ENCODE measurements at regions not wholly inside any gene's neighbourhood (a gene's known extent, or its start where the extent isn't known, plus 50 kb on each side); places are given as distances from the start of the nearest gene placed in this dataset.

DNA sequence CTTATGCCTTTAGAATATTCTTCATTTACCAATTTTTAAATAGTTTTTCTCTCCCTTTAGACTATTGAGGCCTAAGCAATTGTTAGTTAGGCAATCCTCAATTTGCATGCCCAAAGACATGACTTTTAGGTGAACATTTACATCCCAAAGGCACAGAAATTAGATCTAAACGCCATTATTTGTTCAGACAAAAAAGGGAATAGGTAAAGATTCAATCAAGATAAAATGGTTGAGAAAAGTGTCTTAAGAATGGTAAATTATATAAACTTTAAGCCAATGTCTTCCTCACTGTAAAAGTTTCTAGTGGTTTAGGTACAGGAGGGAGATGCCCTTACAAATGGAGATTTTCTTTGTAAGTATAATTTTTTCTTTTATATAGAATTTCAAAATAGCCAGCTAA is 50.2 kb upstream of the MME start:
- in situ Hi-C loops (cut with HindIII; ENCODE audit: low pct_unique_long_range_greater_than_20kb, low sequenced_read_pairs): no loop called here
- DNase-seq (ENCODE audit: low read depth): no peak

GRCh38 chr3:155026999-155027591 is 53.0 kb upstream of the MME start:
- in situ Hi-C loops (cut with HindIII; ENCODE audit: low pct_unique_long_range_greater_than_20kb, low sequenced_read_pairs): no loop called here
- no peak for DNase-seq (ENCODE audit: low read depth)

GRCh38 chr3:155024006-155024638 is 56.0 kb upstream of the MME start:
- in situ Hi-C loops (cut with HindIII; ENCODE audit: low pct_unique_long_range_greater_than_20kb, low sequenced_read_pairs): no loop called here
- no peak for DNase-seq (ENCODE audit: low read depth)

GRCh38 chr3:155022896-155023295 is 57.2 kb upstream of the MME start:
- in situ Hi-C loops (cut with HindIII; ENCODE audit: low pct_unique_long_range_greater_than_20kb, low sequenced_read_pairs): no loop called here
- DNase-seq (ENCODE audit: low read depth): no peak

DNA sequence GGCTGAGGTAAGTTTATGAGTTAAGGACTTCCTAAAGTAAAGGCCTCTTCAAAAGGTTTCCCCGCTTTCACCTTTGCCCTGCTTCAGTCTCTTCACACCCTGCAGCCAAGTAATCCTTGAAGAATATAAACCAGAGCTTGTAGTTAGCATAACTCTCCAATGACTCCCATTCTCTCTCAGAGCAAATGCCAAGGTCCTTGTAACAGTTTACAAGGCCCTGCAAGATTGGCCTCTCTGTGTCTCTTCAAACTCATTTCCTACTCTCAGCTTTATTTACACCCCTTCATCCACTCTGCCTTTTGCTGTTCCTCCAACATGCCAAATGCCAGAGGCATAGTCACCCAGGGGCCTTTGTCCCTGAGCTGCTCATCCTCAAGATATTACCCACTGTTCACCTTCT is 60.5 kb upstream of the MME start:
- no peak for DNase-seq (ENCODE audit: low read depth)
- in situ Hi-C loops (cut with HindIII; ENCODE audit: low pct_unique_long_range_greater_than_20kb, low sequenced_read_pairs): no loop called here

- no peak for DNase-seq (ENCODE audit: low read depth)
- in situ Hi-C loops (cut with HindIII; ENCODE audit: low pct_unique_long_range_greater_than_20kb, low sequenced_read_pairs): no loop called here
Observed at GRCh38 chr3:155018621-155019330, 61.3 kb upstream of the MME start.

DNA sequence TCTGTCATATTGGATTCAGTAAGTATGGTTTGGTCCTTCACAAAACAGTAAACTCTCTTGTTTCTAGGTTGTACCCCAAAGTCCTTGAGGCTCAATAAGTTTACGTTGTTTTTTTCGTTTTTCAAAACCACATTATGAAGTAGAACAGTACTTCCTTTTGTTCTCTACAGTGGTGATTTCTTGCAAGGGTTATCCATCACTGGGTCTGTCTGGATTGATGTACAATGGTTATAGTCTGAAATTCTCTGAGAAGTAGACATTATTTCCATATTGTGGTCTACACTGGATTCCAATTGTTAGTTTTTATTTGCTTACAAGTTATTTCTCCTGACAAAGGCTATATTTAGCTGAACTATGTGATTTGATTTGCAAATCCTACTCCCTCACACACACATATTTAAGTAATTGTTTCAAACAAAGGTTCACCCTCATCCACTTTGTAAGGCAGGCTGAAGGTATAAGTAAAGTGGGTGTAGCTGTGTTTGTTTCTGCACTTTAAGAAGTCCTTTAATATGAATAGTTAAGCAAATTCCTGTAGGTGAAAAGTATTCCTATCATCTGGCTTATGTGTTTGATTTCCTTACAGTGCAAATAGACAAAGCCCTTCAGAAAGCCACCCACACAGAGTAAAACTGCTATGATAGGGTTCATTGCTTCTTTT is 64.2 kb upstream of the MME start:
- no peak for DNase-seq (ENCODE audit: low read depth)
- in situ Hi-C loops (cut with HindIII; ENCODE audit: low pct_unique_long_range_greater_than_20kb, low sequenced_read_pairs): no loop called here

DNA sequence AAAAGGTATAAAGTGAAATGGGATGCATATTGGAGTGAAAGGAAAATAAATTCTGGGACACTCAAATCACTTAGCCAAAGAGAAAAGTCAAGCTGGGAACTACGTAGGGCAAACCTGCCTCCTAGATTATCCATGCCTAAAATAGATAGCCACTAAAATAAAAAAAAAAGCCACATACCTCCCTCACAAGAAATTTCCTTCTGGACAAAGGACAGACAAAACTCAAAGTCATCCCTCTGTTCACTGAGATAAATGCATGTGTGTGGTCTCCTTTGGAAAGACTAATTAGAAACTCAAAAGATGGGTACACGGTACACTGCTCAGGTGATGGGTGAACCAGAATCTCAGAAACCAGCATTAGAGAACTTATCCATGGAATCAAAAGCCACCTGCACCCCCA is 65.2 kb upstream of the MME start:
- in situ Hi-C loops (cut with HindIII; ENCODE audit: low pct_unique_long_range_greater_than_20kb, low sequenced_read_pairs): no loop called here
- DNase-seq (ENCODE audit: low read depth): no peak

DNA sequence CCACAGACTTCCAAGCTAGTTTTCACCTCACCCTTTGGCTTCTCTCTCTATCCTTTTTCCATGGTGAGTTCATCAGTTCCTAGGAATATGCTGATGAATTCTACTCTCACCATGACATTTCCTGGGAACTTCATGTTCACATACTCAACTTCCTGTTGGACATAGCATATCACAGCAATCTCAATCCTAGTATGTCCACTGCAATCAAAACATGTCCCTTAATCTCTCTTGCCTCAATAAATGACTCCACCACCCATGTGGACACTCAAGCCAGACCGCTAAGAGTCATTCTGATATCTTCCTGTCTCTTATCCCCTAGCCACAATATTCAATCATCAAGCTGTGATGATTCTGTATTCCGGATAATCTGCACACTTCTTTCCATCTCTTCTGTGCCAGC is 66.7 kb upstream of the MME start:
- in situ Hi-C loops (cut with HindIII; ENCODE audit: low pct_unique_long_range_greater_than_20kb, low sequenced_read_pairs): no loop called here

DNA sequence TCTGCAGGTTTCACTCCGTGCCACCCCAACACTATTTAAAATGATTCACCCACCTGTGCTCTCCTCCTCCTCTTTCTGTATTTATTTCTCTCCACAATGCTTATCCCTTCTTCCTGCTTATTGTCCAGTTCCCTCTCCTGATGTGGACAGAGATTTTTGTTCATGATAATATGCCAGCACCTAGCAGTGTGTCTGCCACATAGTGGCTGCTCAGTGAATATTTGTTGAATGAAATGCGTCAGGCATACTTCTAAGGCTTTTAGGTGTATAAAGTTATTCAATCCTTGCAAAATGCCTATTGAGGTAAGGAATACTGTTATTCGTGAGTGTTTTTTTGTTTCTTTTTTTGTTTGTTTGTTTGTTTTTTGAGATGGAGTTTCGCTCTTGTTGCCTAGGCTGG is 67.5 kb upstream of the MME start:
- in situ Hi-C loops (cut with HindIII; ENCODE audit: low pct_unique_long_range_greater_than_20kb, low sequenced_read_pairs): no loop called here
- DNase-seq (ENCODE audit: low read depth): no peak

More for the DNA sequence above, 66.7 kb upstream of the MME start:
- no peak for DNase-seq (ENCODE audit: low read depth)

- DNase-seq (ENCODE audit: low read depth): no peak
- in situ Hi-C loops (cut with HindIII; ENCODE audit: low pct_unique_long_range_greater_than_20kb, low sequenced_read_pairs): no loop called here
Observed at GRCh38 chr3:155010416-155010815, 69.7 kb upstream of the MME start.

DNA sequence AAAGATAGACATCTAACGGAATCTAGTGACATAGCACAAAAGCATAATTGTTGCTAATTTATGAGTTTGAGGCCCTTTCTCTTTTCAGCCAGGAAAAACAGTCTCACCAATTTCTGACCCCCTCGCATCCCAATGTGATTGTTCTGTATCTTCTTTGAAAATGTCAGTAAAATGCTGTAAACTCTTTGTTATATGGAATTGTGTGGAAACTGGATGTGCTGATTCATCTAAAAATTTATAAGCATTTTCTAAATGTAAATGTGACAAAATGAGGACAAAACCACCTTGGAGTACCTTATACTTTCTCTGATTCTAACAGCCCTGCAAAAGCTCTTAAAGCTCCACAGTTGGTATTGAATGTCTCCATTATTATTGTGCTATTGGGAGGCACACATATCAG is 70.9 kb upstream of the MME start:
- in situ Hi-C loops (cut with HindIII; ENCODE audit: low pct_unique_long_range_greater_than_20kb, low sequenced_read_pairs): no loop called here
- no peak for DNase-seq (ENCODE audit: low read depth)

GRCh38 chr3:155007729-155008128 is 72.4 kb upstream of the MME start:
- DNase-seq (ENCODE audit: low read depth): peak; percentile 12
- in situ Hi-C loops (cut with HindIII; ENCODE audit: low pct_unique_long_range_greater_than_20kb, low sequenced_read_pairs): no loop called here

GRCh38 chr3:155001289-155002010 is 78.7 kb upstream of the MME start:
- DNase-seq (ENCODE audit: low read depth): no peak
- in situ Hi-C loops (cut with HindIII; ENCODE audit: low pct_unique_long_range_greater_than_20kb, low sequenced_read_pairs): no loop called here

DNA sequence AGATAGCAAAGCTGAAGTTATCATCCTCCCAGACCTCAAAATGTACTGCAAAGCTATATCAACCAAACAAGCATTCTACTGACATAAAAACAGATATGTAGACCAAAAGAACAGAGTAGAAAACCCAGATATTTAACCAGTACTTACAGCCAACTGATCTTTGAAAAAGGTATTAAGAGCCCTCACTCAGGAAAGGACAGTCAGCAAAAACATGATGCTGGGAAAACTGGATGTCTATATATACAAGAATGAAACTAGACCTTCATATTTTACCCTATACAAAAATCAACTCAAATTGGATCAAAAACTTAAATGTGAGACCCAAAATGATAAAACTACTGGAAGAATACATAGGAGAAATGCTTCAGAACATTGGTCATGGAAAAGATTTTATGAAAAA is 87.5 kb upstream of the MME start:
- DNase-seq (ENCODE audit: low read depth): no peak
- in situ Hi-C loops (cut with HindIII; ENCODE audit: low pct_unique_long_range_greater_than_20kb, low sequenced_read_pairs): no loop called here

DNA sequence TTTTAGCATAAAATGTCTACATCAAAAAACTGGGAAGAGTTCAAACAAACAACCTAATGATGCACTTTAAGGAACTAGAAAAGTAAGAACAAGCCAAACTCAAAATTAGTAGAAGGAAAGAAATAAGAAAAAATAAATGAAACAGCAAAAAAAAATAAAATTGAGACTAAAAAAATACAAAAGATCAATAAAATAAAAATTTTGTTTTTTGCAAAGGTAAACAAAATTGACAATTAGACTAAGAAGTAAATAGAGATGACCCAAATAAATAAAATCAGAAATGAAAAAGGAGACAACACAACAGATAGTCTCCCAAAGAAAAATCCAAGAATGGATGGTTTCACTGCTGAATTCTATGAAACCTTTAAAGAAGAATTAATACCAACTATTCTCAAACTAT is 89.6 kb upstream of the MME start:
- in situ Hi-C loops (cut with HindIII; ENCODE audit: low pct_unique_long_range_greater_than_20kb, low sequenced_read_pairs): no loop called here
- no peak for DNase-seq (ENCODE audit: low read depth)

DNA sequence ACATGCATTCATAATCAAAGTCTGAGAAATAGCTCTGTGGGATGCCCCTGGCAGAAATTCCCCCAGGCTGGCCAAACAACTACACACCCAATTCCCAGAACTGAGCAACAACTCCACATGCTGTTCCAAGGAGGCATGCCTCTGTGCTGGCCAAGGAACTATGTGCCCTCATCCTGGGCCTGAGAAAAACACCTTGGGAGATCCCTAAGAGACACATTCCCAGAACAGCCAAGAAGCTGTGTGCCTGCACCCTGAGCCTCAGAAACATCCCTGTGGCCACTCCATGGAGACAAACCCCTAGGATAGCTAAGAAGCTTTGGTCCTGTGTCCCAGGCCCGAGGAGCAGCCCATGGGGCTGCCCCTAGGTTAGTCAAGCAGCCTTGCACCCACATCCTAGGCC is 92.3 kb upstream of the MME start:
- in situ Hi-C loops (cut with HindIII; ENCODE audit: low pct_unique_long_range_greater_than_20kb, low sequenced_read_pairs): no loop called here
- no peak for DNase-seq (ENCODE audit: low read depth)

DNA sequence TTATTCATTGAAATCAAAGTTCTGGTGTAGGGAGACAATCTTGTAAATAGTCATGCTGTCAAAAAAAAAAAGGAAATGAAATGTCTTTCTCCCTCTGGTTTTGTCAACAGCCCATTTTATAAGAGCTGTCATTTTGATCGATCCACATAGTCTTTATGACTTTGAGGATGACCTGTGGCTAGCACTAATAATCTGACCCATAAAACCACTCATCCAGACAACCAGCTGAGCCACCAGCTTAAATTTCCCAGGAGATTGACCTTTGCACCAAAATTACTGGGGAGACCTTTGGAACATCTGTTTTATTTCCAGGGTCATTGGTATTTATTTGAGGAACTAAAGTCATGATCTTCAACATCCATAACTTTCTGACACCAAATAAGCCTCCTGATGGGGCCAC is 98.5 kb upstream of the MME start:
- no peak for DNase-seq (ENCODE audit: low read depth)
- in situ Hi-C loops (cut with HindIII; ENCODE audit: low pct_unique_long_range_greater_than_20kb, low sequenced_read_pairs): no loop called here

DNA sequence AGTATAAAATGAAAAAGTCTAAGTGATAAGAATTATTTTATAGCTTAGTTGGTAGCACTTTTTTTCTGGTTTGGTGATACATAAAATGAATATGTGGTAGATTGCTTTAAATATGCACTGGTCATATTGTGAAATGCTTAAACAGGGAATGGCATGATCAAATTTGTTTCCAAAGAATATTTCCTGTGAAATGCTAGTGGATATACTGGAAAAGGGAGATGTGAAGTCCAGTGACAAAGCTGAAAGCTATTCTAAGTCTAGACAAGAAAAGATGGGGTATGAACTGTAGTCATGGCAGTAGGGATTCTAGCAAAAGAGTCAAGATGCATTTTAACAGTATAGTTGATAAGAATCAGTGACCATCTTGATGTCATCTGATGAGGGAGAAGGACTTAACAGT is 98.9 kb upstream of the MME start:
- in situ Hi-C loops (cut with HindIII; ENCODE audit: low pct_unique_long_range_greater_than_20kb, low sequenced_read_pairs): no loop called here
- DNase-seq (ENCODE audit: low read depth): no peak

All from Caki2 (cell line).